ENCODE measurements at regions not wholly inside any gene's neighbourhood (a gene's known extent, or its start where the extent isn't known, plus 50 kb on each side); places are given as distances from the start of the nearest gene placed in this dataset.

DNA sequence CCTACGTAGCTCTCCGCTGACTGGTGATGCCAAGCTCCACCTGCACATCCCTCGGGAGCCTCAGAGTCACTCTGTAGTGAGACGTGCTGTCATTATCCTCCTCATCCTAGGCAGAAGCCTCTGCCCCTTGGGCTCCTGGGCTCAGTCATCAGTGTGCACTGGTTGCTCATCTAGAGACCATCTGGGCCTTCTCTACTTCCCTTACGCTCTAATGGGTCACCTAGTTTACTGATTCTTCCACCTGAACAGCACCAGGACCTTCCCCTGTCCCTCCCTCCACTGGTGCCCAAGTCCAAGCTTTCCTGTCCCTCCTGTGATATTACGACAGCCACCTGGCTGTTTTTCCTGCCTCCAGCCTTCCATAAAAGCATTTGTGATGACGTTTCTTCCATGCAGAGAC lies 136.1 kb upstream of the ERRFI1 start:
- TF ChIP-seq, protein P1, sequence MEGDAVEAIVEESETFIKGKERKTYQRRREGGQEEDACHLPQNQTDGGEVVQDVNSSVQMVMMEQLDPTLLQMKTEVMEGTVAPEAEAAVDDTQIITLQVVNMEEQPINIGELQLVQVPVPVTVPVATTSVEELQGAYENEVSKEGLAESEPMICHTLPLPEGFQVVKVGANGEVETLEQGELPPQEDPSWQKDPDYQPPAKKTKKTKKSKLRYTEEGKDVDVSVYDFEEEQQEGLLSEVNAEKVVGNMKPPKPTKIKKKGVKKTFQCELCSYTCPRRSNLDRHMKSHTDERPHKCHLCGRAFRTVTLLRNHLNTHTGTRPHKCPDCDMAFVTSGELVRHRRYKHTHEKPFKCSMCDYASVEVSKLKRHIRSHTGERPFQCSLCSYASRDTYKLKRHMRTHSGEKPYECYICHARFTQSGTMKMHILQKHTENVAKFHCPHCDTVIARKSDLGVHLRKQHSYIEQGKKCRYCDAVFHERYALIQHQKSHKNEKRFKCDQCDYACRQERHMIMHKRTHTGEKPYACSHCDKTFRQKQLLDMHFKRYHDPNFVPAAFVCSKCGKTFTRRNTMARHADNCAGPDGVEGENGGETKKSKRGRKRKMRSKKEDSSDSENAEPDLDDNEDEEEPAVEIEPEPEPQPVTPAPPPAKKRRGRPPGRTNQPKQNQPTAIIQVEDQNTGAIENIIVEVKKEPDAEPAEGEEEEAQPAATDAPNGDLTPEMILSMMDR (conservative IDR thresholded peaks at IDR 0.05; ENCODE audit: low read depth, low read length), result no peak
- TF ChIP-seq MXI1 (IDR thresholded peaks at IDR 0.05; ENCODE audit: borderline replicate concordance, low read depth, low read length), result no peak
- TF ChIP-seq POLR2A (IDR thresholded peaks at IDR 0.05; ENCODE audit: low read depth, low read length), result no peak
- no peak for TF ChIP-seq RAD21 (IDR thresholded peaks at IDR 0.05; ENCODE audit: low read length)
- TF ChIP-seq SMC3 (IDR thresholded peaks at IDR 0.05; ENCODE audit: low read depth, low read length), result no peak
- no peak for TF ChIP-seq MAFK (IDR thresholded peaks at IDR 0.05; ENCODE audit: low read depth, low read length)
- no peak for TF ChIP-seq RCOR1 (IDR thresholded peaks at IDR 0.05; ENCODE audit: insufficient replicate concordance, low read length)
- TF ChIP-seq NFE2L2 (IDR thresholded peaks at IDR 0.05; ENCODE audit: low read depth, low read length), result no peak
- TF ChIP-seq CEBPB (IDR thresholded peaks at IDR 0.05; ENCODE audit: low read depth, low read length), result no peak
